GM19467 (cell line): ENCODE measurements at regions not wholly inside any gene's neighbourhood (a gene's known extent, or its start where the extent isn't known, plus 50 kb on each side); places are given as distances from the start of the nearest gene placed in this dataset.
"Not testable (repeated sequence)": the region's sequence is repeated elsewhere in the genome, so short reads cannot be mapped to it uniquely, and the experiment has no call there.

Source experiments
- ATAC-seq: cut with Tn5 transposase; IDR thresholded peaks from one replicate; pipeline ENCODE4 v1.9.1; 2021; ENCODE audit warnings: mild to moderate bottlenecking, moderate library complexity; ENCODE audit not compliant: unreplicated experiment

DNA sequence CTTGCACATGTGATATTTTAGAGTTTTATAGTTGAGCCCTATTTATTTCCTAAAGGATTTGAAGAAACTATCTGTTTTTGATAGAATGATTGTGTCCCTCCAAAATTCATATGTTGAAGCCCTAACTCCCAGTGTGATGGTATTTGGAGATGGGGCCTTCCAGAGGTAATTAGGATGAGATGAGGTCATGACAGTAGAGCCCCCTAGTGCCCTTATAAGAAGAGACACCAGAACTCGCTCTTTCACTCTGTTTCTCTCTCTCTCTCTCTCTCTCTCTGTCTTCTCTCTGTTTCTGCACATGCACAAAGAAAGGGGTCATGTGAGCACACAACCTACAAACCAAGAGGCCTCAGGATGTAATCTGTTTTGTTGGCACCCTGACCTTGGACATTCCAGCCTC lies 921.9 kb upstream of the DIAPH2 start:
- ATAC-seq: no peak

DNA sequence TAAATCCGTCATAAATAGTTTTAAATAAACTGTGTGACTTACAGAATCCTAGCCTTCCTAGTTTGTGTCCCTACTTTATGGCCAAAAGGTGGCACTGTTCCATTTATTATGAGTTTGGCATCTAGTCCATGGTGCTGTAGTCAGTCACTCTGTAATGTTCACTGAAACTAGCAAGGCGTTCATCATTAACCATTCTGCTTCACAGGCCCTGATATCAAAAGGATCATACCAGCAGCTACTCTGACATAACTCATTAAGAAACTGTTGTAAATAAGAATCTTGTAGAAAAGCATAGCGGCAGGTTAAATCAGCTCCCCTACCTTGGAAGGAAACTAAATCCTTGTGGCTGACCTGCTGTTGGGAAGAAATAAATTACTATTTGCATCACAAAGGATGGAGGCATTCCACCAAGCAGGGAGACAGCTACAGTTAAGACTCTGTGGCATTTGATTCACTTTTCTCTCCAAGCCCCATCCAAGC lies 919.6 kb upstream of the DIAPH2 start:
- peak; percentile 84 for ATAC-seq

DNA sequence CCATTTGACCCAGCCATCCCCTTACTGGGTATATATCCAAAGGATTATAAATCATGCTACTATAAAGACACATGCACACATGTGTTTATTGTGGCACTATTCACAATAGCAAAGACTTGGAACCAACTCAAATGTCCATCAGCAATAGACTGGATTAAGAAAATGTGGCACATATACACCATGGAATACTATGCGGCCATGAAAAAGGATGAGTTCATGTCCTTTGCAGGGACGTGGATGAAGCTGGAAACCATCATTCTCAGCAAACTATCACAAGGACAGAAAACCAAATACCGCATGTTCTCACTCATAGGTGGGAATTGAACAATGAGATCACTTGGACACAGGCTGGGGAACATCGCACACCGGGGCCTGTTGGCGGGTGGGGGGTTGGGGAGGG lies 913.4 kb upstream of the DIAPH2 start:
- not testable (repeated sequence) for ATAC-seq

DNA sequence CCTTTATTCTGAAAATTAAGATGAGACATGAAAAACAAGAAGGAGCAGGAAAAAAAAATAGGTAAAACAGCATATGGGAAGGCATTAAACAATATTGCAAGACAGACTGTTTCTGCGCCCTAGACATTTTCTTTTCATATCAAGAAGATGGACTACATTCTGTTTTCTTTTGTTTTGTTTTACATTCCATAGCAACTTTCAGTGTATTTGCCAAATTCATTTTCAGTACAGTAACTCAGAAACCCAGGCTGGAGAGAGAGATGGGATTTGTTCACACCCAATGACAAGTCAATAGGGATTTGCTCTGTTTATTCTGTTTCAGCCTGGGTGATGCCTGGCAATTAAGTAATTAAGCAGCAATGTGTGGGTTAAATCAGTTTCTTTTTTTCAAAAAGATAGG lies 892.8 kb upstream of the DIAPH2 start:
- no peak for ATAC-seq

DNA sequence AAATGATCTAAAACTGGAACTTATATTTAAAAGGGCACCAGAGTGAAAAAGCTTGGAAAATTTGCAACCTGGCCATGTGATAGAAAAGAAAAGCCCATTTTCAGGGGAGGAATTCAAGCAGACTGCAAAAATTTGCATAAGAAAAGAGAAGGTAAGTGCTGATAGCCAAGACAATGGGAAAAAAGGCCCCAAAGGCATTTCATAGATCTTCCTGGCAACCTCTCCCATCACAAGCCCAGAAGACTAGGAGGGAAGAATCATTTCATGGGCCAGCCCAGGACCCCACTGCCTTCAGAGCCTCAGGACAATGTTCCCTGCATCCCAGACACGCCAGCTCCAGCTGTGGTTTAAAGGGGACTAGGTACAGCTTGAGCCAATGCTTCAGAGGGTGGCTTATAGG lies 887.3 kb upstream of the DIAPH2 start:
- no peak for ATAC-seq

DNA sequence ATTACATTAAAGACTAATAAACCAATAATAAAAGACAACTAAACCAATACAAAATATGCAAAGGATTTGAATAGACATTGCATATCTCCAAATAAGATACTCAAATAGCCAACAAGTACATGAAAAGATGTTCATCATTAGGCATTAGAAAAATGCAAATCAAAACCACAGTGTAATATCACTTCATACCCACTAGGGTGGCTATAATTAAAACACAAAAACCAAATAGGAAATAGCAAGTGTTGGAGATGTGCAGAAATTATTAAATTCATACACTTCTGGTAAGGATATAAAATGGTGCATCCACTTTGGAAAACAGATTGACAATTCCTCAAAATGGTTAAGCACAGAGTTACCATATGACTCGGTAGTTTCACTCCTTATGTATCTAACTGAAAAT lies 860.8 kb upstream of the DIAPH2 start:
- ATAC-seq: no peak

DNA sequence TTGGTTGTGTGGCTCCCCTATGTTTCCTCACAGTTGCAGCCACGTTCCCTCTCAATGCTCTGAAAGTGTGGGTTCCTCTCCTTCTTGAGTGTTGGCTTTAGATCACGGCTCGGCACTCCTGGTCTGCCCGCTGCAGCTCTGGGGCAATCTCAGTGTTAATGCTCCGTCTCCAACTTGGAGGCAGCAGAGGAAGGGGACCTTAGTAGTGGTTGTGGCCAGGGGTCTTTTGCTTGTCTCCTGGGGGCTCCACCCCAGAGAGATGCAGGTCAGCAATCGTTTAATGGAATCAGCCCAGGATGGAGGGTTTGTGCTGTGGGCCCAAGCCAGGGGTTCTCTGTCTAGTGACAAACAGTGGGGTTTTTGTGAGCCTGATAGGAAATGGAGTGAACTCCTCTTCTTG lies 849.4 kb upstream of the DIAPH2 start:
- no peak for ATAC-seq

DNA sequence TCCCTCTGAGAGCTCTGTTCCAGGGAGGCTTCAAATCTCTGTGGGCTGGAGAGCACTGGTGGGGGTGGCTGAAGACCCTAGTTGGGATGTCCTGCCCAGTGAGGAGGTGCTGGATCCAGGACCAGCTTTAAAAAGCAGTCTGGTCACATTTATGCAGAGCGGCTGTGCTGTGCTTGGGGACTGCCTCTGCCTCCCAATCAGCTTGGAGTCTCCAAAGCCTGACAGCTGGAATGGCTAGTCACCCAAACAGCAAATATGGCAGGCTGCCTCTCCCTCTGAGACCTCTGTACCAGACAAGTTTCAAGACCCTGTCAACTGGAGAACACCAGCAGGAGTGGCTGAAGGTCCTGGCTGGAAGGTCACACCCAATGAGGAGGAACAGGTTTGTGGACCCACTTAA lies 848.1 kb upstream of the DIAPH2 start:
- ATAC-seq: no peak

DNA sequence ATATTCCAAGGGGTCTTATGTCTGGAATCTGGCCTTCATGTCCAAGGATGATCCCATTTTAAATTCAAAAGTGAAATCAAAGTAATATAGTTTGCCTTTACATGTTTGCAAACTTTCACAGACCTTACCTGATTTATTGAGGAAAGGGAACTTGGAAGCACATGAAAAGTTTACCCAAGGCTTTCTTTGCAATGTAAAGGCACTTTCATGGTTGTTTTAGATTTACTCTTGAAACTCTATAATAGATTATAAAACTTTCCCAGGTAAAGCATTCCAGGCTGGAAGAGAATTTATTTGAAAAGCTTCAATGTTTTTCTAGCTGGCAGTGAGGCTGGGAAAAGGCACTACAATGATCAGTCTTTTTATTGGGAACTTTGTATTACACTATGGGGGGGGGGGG lies 842.8 kb upstream of the DIAPH2 start:
- ATAC-seq: no peak

DNA sequence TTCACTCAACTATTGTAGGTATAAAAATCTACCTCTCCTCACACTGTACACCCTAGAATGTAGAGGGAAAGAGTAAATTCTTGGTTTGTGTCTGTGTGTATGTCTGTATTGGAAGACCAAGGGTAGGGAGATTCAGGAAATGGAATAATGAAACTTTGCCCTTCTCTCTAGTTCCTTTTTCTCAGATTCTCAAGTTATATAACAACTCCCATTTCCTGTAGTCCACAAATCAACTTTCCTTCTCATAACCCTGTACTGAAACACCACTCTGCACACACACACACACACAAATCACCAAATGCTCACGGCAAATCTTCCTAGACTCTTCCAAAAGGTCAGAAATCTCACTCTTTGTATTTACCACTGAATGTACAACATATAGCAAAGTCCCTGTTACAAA lies 824.5 kb upstream of the DIAPH2 start:
- ATAC-seq: no peak

DNA sequence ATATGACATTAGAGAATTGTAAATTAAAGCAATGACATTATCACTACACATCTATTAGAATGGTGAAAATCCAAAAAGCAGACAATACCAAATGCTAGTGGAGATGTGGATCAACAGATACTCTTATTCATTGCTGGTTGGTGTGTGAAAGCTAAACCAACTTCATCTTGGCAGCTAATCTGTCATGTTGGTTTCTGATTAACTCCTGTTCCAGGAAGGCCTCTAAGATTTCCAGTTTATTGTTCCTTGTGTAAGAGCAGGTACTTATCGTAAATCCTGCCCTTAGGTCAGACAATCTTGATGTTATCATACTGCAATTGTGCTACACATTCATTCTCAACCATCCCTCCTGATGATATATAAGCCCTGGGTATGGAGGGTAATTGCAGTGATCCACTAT lies 809.0 kb upstream of the DIAPH2 start:
- ATAC-seq: no peak

DNA sequence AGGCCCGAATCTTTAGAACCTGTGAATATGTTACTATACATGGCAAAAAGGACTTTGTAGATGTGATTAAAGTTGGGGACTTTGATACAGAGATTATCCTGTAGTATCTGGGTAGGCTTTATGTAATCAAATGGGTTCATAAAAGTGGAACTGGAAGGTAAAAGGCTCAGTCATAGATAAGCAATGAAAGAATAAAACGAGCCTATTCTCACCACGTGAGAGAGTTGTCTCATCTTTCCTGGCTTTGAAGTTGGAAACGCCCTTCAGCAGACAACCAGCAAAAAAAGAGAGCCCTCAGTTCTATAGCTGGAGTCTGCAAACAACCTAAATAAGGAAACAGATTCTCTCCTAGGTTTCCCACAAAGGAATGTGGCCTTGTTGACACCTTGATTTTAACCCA lies 805.8 kb upstream of the DIAPH2 start:
- no peak for ATAC-seq

DNA sequence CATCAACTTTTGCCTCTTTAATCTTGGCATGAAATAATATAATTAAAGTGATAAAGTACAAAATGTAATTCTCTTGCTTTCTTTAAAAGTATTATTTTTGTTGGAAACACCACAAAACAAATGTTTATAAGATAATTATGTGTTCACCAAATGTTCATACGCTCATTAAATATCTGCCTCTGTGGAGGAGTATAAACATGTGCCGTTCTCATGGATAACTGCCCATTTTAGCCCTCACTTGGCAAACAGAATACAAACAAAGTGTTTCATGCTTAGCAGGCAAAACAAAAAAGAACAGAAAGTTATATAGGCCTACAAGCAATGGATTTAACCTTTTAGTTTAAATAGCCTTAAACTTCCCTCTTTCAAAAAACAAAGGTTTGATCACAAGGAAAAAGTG lies 800.5 kb upstream of the DIAPH2 start:
- no peak for ATAC-seq

DNA sequence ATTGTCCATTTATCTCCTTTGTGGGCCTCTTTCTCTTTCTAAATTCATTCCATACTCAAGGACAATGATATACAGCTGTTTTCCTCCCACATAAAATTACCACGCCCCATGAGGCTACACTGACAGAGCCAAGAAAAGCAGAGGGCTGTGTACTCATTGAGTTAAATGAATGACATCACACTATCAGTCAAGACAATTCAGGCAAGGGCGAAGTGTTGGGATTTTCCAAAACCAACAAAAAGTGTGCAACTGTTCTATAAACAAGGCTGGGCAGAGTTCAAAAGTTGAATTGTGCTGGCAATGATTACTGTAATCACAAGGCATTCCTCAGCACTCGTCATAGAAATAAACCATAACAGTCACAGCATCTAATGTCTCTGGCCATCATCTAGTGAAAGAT lies 799.6 kb upstream of the DIAPH2 start:
- no peak for ATAC-seq

DNA sequence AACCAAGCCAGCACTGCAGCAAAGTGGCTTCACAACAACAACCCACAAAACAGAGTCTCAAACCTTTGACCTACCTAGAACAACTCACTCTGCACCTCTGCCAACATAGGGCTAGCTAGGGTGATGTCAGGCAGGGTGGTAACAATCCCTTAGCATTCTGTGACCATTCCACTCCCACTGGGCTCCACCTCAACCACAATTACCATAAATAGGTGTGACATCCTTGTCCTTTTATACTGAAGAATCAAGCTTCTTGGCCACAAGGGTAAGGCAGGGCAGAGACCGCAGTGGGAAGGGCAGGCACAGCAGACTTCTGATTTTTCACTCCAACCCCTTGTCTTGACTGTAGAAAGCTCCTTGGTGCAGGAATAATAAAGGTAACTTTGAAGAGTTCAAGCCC lies 795.4 kb upstream of the DIAPH2 start:
- no peak for ATAC-seq

DNA sequence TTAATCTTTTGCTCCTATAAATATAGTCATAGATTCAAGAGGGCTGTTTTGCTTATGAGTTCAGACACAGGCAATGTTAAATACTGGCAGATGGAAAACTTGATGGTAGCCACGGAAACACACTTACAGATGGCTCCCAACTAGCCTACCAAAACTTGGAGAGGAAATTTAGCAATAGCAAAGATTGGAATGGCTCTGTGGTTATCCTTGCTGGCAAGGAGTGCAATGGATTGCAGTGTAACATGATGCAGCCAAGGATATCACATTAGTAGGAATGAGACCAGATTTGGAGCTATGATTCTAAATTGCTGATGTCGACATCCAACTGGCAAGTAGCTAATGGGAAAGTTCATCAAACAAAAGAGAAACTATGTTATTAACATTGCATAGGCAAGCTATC lies 791.0 kb upstream of the DIAPH2 start:
- ATAC-seq: no peak

DNA sequence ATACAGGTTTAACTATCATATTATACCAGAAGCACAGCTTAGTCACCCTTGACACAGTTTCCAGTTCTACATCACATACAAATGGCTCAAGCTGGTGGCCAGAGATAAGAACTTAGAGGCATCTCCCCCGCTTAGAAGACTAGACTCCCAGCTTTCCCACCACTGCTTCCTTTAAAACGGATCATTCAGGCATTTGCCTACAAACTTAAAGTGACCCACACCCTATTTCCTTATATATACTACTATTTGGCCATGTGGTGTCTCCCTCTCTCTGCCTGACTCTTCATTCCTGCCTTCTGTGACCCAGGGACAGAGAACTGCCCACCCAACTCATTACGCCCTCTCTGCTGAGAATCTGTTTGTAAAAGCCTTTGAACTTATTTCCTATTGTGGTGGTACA lies 781.2 kb upstream of the DIAPH2 start:
- no peak for ATAC-seq

DNA sequence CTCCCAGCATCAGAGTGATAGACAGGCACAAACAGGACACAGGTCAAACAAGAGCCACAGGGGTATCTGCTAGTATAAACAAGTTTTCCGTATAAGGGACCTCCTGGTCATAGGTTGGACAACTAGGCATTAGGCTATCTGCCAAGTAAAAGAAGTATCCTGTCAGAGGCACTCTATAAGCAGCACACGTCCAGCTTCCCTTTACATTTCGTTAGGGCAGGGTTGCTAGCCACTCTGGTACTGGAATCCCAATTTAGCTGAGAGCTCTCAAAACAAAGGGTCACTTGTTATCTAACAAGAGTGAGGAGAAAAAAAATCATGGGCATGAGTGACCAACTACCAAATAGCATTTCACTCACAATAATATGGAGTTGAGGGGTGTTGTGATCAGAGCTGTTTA lies 780.7 kb upstream of the DIAPH2 start:
- no peak for ATAC-seq

DNA sequence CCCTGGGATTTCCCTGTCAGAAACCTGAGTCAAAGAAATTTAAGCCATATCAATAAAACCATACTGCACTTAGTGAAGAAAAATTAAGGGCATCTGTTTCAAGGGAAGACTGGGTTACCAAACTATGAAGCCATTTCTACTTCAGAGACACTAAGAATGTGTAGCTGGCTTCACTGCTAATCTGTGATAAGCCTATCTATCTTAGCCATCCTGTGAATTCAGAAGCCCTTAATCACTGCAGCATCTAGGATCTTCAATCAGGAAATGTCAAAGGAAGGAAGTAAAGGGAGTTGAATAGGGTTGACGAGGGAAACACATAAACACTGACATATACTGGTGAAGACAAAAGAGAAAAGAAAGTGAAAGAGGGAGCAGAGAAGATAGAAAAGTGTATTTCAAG lies 777.6 kb upstream of the DIAPH2 start:
- ATAC-seq: no peak

DNA sequence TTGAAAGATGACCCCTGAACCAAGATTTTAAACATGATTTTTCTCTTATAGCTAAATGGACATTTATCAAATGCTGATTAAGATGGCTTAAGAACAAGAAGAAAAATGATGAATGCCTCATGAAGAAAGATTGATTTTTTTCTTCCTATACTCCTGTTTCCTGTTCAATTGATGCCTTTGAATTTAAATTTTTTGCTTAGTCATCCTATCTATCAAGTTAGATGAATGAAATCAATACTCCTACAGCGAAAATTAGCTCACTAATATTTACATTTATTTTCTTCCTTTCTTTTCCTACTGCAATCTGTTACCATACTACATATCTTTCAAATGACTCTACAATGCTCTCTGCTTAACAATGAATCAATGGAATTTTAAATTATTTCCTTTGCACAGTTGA lies 773.6 kb upstream of the DIAPH2 start:
- ATAC-seq: no peak

DNA sequence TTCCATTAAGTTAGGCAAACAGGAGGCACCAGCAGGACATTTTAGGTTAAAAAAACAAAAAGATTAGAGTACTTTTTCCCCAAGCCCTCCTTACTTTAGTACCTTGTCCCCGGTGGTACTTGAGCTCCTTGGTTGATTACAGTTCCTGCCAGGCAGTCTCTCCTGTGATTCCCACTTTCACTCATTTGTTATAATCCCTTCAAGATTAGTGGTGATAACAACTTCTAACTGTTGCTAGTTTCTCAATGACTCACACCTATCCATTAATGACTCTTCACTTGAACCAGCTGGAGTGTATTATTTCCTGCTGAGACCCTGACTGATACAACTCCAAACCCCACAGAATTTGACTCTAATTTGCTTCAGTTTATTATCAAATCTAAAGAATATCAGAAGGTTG lies 765.0 kb upstream of the DIAPH2 start:
- no peak for ATAC-seq

DNA sequence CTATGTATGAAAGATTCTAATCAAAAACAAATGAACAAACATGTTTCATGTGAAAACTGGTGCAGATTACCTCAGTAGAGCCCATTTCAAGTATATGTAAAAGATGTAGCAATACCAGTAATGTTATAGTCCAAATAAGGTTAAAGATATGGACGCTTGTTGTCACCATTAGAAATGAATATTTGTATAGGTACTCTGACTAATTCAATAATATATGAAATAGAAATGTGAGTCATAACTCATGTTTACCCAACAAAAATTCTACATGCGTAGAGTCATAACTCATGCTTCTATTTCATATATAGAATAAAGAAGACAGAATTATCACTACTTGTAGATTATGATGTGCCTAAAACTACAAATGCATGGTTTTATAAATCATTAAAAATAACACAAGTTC lies 739.1 kb upstream of the DIAPH2 start:
- ATAC-seq: no peak

DNA sequence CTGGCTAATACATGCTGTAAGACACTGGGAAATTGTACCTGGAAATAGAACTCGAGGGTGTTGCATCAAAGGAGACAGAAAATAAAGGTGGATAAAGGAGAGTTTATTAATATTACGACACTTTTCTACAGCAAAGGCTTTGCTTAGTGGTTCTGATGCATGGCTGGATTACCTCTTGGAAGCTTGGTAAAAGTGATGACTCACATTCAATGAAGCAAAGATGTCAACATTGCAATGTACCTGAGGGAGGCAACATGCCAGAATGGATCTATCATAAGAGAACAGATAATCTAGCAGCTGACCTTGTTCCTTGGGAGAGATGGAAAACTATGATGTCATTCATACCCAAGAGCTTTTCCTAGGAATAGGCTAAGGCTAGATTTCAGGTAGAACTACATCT lies 735.1 kb upstream of the DIAPH2 start:
- ATAC-seq: no peak

DNA sequence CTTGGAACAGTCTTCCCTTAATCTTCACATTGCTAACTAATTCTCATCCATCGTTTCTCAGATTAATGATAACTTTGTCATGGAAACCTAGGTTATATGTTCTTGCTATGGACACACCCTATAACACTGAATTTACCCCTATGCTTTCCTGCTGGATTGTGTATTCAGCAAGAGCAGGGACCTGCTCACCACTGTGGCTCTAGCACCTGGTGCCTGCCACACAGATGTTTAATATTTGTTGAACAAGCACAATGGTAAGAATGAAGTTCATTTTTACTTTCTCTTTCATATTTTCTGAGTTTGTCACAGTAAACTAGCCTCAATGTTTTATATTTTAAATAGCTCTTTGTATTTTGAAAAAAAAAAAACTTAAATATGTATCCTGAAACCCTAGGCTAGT lies 734.0 kb upstream of the DIAPH2 start:
- ATAC-seq: no peak
